RWPE1 (cell line): ENCODE measurements at regions not wholly inside any gene's neighbourhood (a gene's known extent, or its start where the extent isn't known, plus 50 kb on each side); places are given as distances from the start of the nearest gene placed in this dataset.

Source experiments
- CTCF ChIA-PET: fragments of 350-600 bp; sonication (Branson Sonifier 250); formaldehyde crosslinking; extraction: SDS; loops from one replicate; lab custom pipeline; 2021; lab: Yijun Ruan, JAX
- POLR2A ChIA-PET: fragments of 400-600 bp; formaldehyde crosslinking; extraction: SDS; loops from one replicate; lab custom pipeline; 2020; ENCODE audit warnings: antibody characterized with exemption; ENCODE audit not compliant: low non-redundant PET; lab: Yijun Ruan, JAX
- DNase-seq: peaks from one replicate; pipeline ENCODE4 v3.0.0; 2012; ENCODE audit warnings: low spot score
- H3K27ac ChIP-seq: fragments of 450-650 bp; 2 replicates; pipeline ENCODE4 v1.5.1; 2017
- TF ChIP-seq, protein P1 (sequence below): fragments of 450-650 bp; conservative IDR thresholded peaks from 2 replicates; pipeline ENCODE4 v1.5.1; 2017; ENCODE audit warnings: low read depth, mild to moderate bottlenecking

DNA sequence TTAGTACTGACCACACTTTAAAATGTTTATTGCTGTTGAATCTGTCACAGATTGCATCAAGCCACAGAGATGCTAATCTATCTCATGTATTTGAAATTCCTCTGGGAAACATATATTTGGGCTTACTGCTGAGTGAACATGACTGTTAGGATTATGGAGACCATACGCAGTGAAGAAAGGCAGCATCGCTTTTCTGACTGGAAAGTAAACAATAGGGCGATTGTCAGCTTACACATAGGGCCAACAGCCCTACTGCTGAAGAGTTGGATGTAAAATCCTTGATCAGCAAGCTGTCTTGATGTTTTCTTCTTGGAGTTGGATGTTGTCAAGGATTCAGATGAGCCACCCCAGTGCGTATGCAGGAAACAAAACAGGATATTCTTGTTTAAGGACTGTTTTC is 368.7 kb upstream of the ADGRL2 start:
- ChIA-PET POLR2A (no interaction called here), CTCF (interaction anchor here (1.2 kb wide), 1 partner anchor 328 kb away, joined by 6 read pairs; no protein-coding TSS in a partner anchor)
- TF ChIP-seq, protein P1, sequence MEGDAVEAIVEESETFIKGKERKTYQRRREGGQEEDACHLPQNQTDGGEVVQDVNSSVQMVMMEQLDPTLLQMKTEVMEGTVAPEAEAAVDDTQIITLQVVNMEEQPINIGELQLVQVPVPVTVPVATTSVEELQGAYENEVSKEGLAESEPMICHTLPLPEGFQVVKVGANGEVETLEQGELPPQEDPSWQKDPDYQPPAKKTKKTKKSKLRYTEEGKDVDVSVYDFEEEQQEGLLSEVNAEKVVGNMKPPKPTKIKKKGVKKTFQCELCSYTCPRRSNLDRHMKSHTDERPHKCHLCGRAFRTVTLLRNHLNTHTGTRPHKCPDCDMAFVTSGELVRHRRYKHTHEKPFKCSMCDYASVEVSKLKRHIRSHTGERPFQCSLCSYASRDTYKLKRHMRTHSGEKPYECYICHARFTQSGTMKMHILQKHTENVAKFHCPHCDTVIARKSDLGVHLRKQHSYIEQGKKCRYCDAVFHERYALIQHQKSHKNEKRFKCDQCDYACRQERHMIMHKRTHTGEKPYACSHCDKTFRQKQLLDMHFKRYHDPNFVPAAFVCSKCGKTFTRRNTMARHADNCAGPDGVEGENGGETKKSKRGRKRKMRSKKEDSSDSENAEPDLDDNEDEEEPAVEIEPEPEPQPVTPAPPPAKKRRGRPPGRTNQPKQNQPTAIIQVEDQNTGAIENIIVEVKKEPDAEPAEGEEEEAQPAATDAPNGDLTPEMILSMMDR: no peak
- no peak for DNase-seq
- H3K27ac ChIP-seq: no peak overlapping the region

DNA sequence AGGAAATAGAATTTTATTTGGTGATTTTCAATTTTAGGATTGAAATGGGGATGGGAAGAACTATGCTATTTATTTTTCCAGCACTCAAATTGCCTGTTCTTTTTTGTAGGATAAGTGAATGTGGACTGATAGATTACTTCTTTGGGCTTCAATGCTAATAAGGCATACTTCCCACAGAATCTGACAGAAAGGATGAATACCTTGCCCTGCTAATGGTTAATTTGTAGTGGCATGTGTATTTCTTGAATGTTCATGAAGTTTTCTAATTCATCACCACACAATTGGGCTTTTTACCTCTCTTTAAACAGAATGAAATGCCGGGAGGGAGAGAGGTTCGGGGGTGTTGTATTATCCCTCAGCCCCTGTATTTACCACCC is 369.1 kb upstream of the ADGRL2 start:
- ChIA-PET CTCF (no interaction called here), POLR2A (no interaction called here)
- H3K27ac ChIP-seq: no peak overlapping the region
- TF ChIP-seq, protein P1: no peak
- no peak for DNase-seq

DNA sequence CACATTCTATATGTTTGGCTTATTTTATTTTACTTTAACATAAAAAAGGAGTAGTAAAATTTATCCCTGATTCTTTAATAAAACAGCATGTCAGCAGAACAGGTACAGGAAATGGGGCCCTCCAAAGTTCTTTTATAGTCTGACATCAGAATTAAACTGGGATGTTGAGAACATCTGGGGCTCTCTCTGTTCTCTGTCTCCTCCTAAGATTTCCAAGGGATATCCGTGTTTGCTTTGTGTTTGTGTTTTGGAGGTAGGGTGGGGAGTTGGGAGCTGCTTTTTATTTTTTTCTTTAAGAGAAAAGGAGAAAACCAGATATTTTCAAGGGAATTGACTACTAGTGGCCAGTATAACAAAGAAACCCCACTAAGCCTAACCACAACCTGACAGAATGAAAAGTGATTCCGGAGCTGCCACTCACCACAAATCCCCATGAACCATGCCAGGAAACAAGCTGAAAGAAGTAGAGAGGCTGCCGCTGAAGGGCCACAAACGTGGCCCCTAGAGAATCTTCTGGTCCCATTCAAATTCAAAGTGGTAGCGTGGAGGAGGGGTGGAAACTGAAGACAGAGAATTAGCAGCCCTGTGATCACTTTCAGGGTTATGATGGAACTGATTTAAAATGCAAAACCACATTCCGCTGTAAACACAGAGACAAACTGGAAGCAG is 369.6 kb upstream of the ADGRL2 start:
- ChIA-PET CTCF (no interaction called here), POLR2A (no interaction called here)
- TF ChIP-seq, protein P1: no peak
- H3K27ac ChIP-seq: no peak overlapping the region
- no peak for DNase-seq

DNA sequence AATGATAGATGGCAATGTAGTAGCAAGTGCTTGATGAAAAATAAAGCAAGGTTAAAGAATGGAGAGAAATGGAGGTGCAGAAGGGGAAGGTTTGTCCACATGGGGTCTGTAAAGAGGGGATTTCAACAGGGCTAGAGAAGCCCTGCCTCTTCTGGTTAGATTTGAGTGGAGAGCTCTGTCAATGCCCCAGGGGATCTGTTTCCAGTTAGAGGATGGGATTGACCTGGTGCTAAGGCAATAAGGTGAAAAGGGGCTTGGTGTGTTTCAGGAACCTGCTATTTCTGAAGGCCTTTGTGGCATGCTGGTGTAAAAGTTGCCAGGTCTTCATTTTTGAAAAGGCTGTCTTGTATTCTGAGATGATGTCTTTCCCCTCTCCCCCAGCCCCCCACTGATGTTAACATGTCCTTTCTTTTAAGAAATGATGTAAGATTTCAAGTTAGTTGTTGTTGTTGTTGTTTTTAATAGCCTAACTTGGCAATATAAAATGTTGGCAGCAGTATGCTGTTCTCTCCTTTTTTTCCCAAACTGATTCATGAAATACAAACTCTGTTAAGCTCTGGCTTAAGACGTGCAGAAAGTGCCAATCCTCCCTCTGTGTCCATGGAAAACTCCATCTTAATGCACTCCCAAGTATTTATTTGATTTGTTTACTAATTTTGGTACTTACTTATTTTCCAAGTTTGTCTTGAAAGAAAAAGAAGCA is 370.3 kb upstream of the ADGRL2 start:
- TF ChIP-seq, protein P1: no peak
- POLR2A ChIA-PET: no interaction called here
- no peak overlapping the region for H3K27ac ChIP-seq
- no peak for DNase-seq
- CTCF ChIA-PET: no interaction called here

DNA sequence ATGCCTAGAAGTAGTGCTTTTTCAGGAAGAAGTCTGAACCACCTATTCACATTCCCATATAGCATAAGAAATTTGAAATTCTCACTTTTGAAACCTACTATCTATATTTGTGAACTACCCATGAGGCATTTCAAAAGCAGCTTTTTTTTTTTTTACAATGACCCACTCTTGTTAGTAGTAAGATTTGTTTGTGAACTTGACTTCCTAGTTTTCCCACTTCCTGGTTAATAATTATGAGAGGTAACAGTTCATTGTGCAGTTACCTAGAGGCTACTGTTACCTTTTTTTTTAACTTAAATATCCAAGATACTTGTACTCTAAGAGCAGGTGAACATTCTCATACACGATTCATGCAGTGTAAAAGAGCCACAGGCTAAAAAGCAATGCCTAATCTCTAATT is 371.7 kb upstream of the ADGRL2 start:
- ChIA-PET POLR2A (no interaction called here), CTCF (no interaction called here)
- no peak overlapping the region for H3K27ac ChIP-seq
- DNase-seq: no peak
- TF ChIP-seq, protein P1: no peak

DNA sequence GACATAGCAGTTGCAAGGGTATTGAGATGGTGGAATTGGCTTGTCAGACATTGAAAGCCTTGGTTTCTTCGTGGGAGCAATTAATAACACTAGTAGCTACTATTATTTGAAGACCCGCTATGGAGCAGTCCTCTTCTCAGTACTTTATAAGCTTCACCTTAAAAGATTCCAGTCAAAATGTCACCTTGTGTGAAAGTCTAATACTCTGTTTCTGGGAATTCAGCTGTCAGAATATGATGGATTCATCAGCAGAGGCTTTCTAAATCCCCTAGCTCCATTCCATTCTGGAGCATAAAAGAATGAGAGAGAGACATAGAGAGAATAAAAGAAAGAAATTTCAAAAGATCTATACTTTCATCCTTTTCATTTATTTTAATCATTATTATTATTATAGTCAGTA is 375.9 kb upstream of the ADGRL2 start:
- ChIA-PET POLR2A (no interaction called here), CTCF (interaction anchor here (0.6 kb wide), 1 partner anchor 11 kb away, joined by 8 read pairs; no protein-coding TSS in a partner anchor)
- no peak overlapping the region for H3K27ac ChIP-seq
- no peak for DNase-seq
- TF ChIP-seq, protein P1: no peak
